HCT116 (cell line): ENCODE measurements at regions not wholly inside any gene's neighbourhood (a gene's known extent, or its start where the extent isn't known, plus 50 kb on each side); places are given as distances from the start of the nearest gene placed in this dataset.

Source experiments
- ATAC-seq: fragments of 200-7000 bp; cut with Tn5 transposase; 2 replicates; pipeline ENCODE4 v1.9.1; 2020; ENCODE audit warnings: mild to moderate bottlenecking, moderate library complexity
- BruUV-seq: library from RNA; stranded (reverse); fragments of 400-500 nt; replicated peaks from 2 replicates; lab custom pipeline; 2021; lab: Mats Ljungman, UMichigan
- CTCF ChIA-PET: fragments of 300-600 bp; sonication (Branson Sonifier 250); formaldehyde crosslinking; loops from one replicate; lab custom pipeline; 2021; ENCODE audit warnings: antibody characterized with exemption; lab: Charles Lee
- POLR2A ChIA-PET: fragments of 300-600, 350-600 bp; sonication (Branson Sonifier 250); formaldehyde crosslinking; loops from one replicate; lab custom pipeline; 2021; ENCODE audit warnings: antibody characterized with exemption; lab: Charles Lee
- RAD21 ChIA-PET, 2 experiments: fragments of 300-600 bp; sonication (Branson Sonifier 250); formaldehyde crosslinking; loops; one replicate each; lab custom pipeline; 2023; ENCODE audit warnings: low total read pairs in 2 of 2; ENCODE audit not compliant: uncharacterized antibody in 2 of 2, unreplicated experiment in 2 of 2, low non-redundant PET in 1 of 2; lab: Charles Lee
- DNase-seq: peaks from one replicate; pipeline ENCODE4 v3.0.0-alpha.2; 2010; ENCODE audit warnings: low read depth, low spot score
- H2AFZ ChIP-seq: fragments of 200-600 bp; shearing (Covaris generic), sonication (generic); 2 replicates; pipeline ENCODE4 v1.6.1; 2017; ENCODE audit warnings: low read depth, mixed run types, mixed read lengths, antibody characterized with exemption, low read length; ENCODE audit not compliant: poor library complexity, severe bottlenecking
- H3K27ac ChIP-seq: 2 replicates; pipeline ENCODE4 v1.5.1; 2012; ENCODE audit warnings: low read depth, low read length
- H3K27me3 ChIP-seq: fragments of 200-600 bp; sonication (generic); 2 replicates; pipeline ENCODE4 v1.6.1; 2016; ENCODE audit warnings: mixed run types, low read length, mixed read lengths; ENCODE audit not compliant: insufficient read depth
- H3K36me3 ChIP-seq, 2 experiments: fragments of 200-500 bp in 1 of 2; fragments of 200-600 bp in 1 of 2; sonication (Bioruptor generic) in 1 of 2; sonication (generic) in 1 of 2; 2 replicates each; pipeline versions ENCODE4 v1.5.1 to v1.6.1; 2014 to 2016; ENCODE audit warnings: low read length in 2 of 2, inconsistent platforms in 1 of 2, mixed read lengths in 1 of 2, mixed run types in 1 of 2; ENCODE audit not compliant: insufficient read depth in 2 of 2, control insufficient read depth in 1 of 2
- H3K4me1 ChIP-seq, 2 experiments: fragments of 200-600 bp in 1 of 2; sonication (generic) in 1 of 2; 2 replicates each; pipeline versions ENCODE4 v1.5.1 to v1.6.1; 2012 to 2017; ENCODE audit warnings: low read length in 2 of 2, inconsistent platforms in 1 of 2, mild to moderate bottlenecking in 1 of 2, mixed read lengths in 1 of 2, mixed run types in 1 of 2, moderate library complexity in 1 of 2; ENCODE audit not compliant: insufficient read depth in 2 of 2, control insufficient read depth in 1 of 2
- H3K4me2 ChIP-seq: fragments of 200-600 bp; sonication (generic); 2 replicates; pipeline ENCODE4 v1.6.1; 2017; ENCODE audit warnings: mixed run types, low read length, mixed read lengths
- H3K4me3 ChIP-seq, 2 experiments: fragments of 200-600 bp in 1 of 2; sonication (generic) in 1 of 2; replicated peaks in 1 of 2; 2 replicates each; pipeline ENCODE4 v1.5.1; 2011 to 2016; ENCODE audit warnings: low read length in 2 of 2, control low read depth in 1 of 2, low read depth in 1 of 2, mild to moderate bottlenecking in 1 of 2, mixed read lengths in 1 of 2, mixed run types in 1 of 2
- H3K79me2 ChIP-seq: fragments of 200-600 bp; sonication (generic); 2 replicates; pipeline ENCODE4 v1.6.1; 2017; ENCODE audit warnings: mild to moderate bottlenecking, mixed run types, low read length, moderate library complexity, mixed read lengths; ENCODE audit not compliant: insufficient read depth
- H3K9ac ChIP-seq: fragments of 200-600 bp; sonication (generic); 2 replicates; pipeline ENCODE4 v1.6.1; 2016; ENCODE audit warnings: low read length, mixed read lengths
- H3K9me2 ChIP-seq: fragments of 200-600 bp; sonication (generic), shearing (Covaris generic); 2 replicates; pipeline ENCODE4 v1.6.1; 2017; ENCODE audit warnings: mixed run types, mild to moderate bottlenecking, moderate library complexity; ENCODE audit not compliant: insufficient read depth
- H3K9me3 ChIP-seq, 2 experiments: fragments of 200-500 bp in 1 of 2; fragments of 200-600 bp in 1 of 2; sonication (Bioruptor generic) in 1 of 2; sonication (generic) in 1 of 2; 2 replicates each; pipeline ENCODE4 v1.6.1; 2014 to 2017; ENCODE audit warnings: low read length in 2 of 2, mixed read lengths in 2 of 2, inconsistent platforms in 1 of 2, low read depth in 1 of 2, mild to moderate bottlenecking in 1 of 2, mixed run types in 1 of 2, moderate library complexity in 1 of 2; ENCODE audit not compliant: control insufficient read depth in 1 of 2, insufficient read depth in 1 of 2
- H4K20me1 ChIP-seq: fragments of 200-600 bp; sonication (generic), shearing (Covaris generic); 2 replicates; pipeline ENCODE4 v1.6.1; 2017; ENCODE audit warnings: mixed run types, mild to moderate bottlenecking, moderate library complexity; ENCODE audit not compliant: insufficient read depth
- CEBPB ChIP-seq: IDR thresholded peaks from 2 replicates; pipeline ENCODE4 v1.6.1; 2012; ENCODE audit warnings: low read depth
- EGR1 ChIP-seq: IDR thresholded peaks from 2 replicates; pipeline ENCODE4 v1.6.1; 2012; ENCODE audit warnings: low read depth
- ELF1 ChIP-seq: IDR thresholded peaks from 2 replicates; pipeline ENCODE4 v1.6.1; 2012; ENCODE audit warnings: low read depth, borderline replicate concordance
- EZH2 ChIP-seq: fragments of 200-600 bp; sonication (generic); IDR thresholded peaks from 2 replicates; pipeline ENCODE4 v1.6.1; 2017; ENCODE audit warnings: antibody characterized with exemption, mixed run types
- EZH2phosphoT487 ChIP-seq: fragments of 200-600 bp; IDR thresholded peaks from 2 replicates; pipeline ENCODE4 v1.6.1; 2018; ENCODE audit warnings: antibody characterized with exemption, borderline replicate concordance
- FOSL1 ChIP-seq: IDR thresholded peaks from 2 replicates; pipeline ENCODE4 v1.6.1; 2012; ENCODE audit warnings: low read depth
- JUND ChIP-seq: IDR thresholded peaks from 2 replicates; pipeline ENCODE4 v1.6.1; 2012
- POLR2A ChIP-seq: IDR thresholded peaks from 2 replicates; pipeline ENCODE4 v1.7.0; 2011; ENCODE audit warnings: borderline replicate concordance; ENCODE audit not compliant: insufficient read depth, insufficient read length; ENCODE audit errors: extremely low read depth
- POLR2AphosphoS5 ChIP-seq: IDR thresholded peaks from 2 replicates; pipeline ENCODE4 v1.6.1; 2011; ENCODE audit warnings: mild to moderate bottlenecking, low read depth, low read length, moderate library complexity
- RAD21 ChIP-seq: IDR thresholded peaks from 2 replicates; pipeline ENCODE4 v1.6.1; 2012; ENCODE audit warnings: low read depth, mild to moderate bottlenecking
- SP1 ChIP-seq: IDR thresholded peaks from 2 replicates; pipeline ENCODE4 v1.6.1; 2012; ENCODE audit warnings: low read depth
- TCF7L2 ChIP-seq: IDR thresholded peaks from 2 replicates; pipeline ENCODE4 v1.7.0; 2011; ENCODE audit warnings: borderline replicate concordance, inconsistent platforms; ENCODE audit not compliant: insufficient read depth, insufficient read length; ENCODE audit errors: extremely low read depth
- YY1 ChIP-seq: IDR thresholded peaks from 2 replicates; pipeline ENCODE4 v1.6.1; 2011; ENCODE audit warnings: low read length, low read depth, moderate library complexity, mild to moderate bottlenecking; ENCODE audit not compliant: insufficient replicate concordance; ENCODE audit errors: extremely low read depth
- ZFX ChIP-seq: fragments of 450-650 bp; IDR thresholded peaks from 2 replicates; pipeline ENCODE4 v1.6.1; 2017
- ZNF274 ChIP-seq: fragments of 200-500 bp; sonication (Bioruptor generic); IDR thresholded peaks from 2 replicates; pipeline ENCODE4 v1.6.1; 2014; ENCODE audit warnings: mild to moderate bottlenecking, low read depth, low read length, inconsistent platforms
- intact Hi-C: fragments of 100-400 bp; cut with micrococcal nuclease; formaldehyde crosslinking; loops from 2 replicates; pipeline ENCODE4 v1.10.0; 2022
- TF ChIP-seq, protein P1 (sequence below): IDR thresholded peaks from 2 replicates; pipeline ENCODE4 v1.6.1; 2012
- TF ChIP-seq, protein P2 (sequence below): IDR thresholded peaks from 2 replicates; pipeline ENCODE4 v1.6.1; 2012
- TF ChIP-seq, protein P3 (sequence below): IDR thresholded peaks from 2 replicates; pipeline ENCODE4 v1.6.1; 2011; ENCODE audit warnings: mild to moderate bottlenecking, low read length, moderate library complexity; ENCODE audit not compliant: insufficient replicate concordance; ENCODE audit errors: extremely low read depth

DNA sequence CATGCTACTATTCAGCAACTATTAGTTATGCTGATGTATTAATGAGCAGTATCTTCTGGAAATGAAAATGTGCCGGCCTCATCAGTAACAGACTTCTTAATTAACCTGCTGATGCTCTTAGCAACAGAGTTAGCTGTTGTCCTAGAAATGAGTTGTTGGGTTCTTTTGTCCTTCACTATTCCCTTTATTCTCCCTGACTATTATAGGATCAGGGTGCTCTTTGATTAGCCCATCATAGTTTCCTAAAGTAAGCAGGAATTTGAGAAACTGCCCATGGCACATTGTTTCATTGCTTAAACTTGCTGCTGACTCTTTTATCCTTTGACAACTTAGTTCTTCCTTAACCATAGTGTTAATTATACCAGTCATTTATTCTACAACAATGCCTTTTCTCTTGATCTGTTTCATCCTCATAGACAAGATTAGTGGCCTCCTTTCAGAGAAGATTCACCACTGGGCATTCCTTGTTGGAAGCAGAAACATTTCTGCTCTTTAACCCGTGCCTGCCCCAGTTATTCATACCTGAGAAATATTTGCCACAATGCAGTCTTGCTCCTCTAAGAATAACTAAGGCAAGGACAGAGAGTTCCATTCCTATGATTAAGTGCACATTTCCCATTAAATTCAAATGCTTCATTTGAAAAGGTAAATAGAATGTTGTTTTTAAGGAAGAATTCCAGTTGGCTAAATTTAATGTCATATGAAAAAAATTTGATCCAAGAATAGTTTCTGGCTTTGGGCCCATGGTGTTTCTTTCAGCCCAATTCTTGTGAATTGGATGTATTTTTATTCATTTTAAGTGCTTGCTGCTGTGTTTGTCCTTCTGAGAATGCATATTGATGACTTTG, 573.3 kb upstream of the TBL1XR1 start:
- intact Hi-C loops: no loop called here

DNA sequence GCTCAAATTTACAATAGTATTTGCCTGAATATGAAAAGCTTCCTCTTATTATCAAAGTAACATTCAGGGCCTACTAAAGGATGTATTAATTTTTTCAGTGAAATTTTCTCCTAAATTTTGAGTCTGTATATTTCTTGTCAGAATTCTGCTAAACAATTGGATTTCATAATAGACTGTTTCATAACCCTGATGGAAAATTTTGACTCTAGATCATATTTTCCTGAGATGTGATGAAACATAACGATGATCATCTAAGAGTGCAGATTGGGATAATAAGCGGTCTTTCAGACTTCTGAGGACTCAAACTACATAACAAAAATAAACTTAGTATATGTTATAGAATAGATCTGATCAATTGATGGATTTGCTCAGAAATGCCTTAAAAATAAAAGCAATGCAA, 574.5 kb upstream of the TBL1XR1 start:
- ChIA-PET RAD21 (no interaction called here), POLR2A (no interaction called here), CTCF (no interaction called here)
- no TSS peak for BruUV-seq
- no peaks in the 10 kb centered on the region for H3K9me3 ChIP-seq
- no peak overlapping the region for H3K9ac ChIP-seq
- H3K36me3 ChIP-seq: no peaks in the 10 kb centered on the region
- intact Hi-C loops: no loop called here
- H3K4me1 ChIP-seq: peaks cover 0 to 7% of the 10 kb centered on the region in 2 experiments; a peak in 1 of 4 replicates
- no peaks in the 10 kb centered on the region for H3K27me3 ChIP-seq
- H3K27ac ChIP-seq: no peak overlapping the region
- DNase-seq (no peak), ATAC-seq (no peak)
- no peak overlapping the region for H2AFZ ChIP-seq
- no peaks in the 10 kb centered on the region for H3K79me2 ChIP-seq
- H3K9me2 ChIP-seq: no peaks in the 10 kb centered on the region
- H4K20me1 ChIP-seq: no peaks in the 10 kb centered on the region
- H3K4me3 ChIP-seq: no peak overlapping the region
- H3K4me2 ChIP-seq: no peak overlapping the region
- TF ChIP-seq EZH2 (no peak), CEBPB (no peak), POLR2A (no peak), SP1 (no peak), EZH2phosphoT487 (no peak), TCF7L2 (no peak), ZFX (no peak), RAD21 (no peak), JUND (no peak), ZNF274 (no peak), FOSL1 (no peak), EGR1 (no peak), POLR2AphosphoS5 (no peak)
- TF ChIP-seq, protein P1, sequence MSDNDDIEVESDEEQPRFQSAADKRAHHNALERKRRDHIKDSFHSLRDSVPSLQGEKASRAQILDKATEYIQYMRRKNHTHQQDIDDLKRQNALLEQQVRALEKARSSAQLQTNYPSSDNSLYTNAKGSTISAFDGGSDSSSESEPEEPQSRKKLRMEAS: no peak
- TF ChIP-seq, protein P2, sequence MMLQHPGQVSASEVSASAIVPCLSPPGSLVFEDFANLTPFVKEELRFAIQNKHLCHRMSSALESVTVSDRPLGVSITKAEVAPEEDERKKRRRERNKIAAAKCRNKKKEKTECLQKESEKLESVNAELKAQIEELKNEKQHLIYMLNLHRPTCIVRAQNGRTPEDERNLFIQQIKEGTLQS: no peak
- TF ChIP-seq, protein P3, sequence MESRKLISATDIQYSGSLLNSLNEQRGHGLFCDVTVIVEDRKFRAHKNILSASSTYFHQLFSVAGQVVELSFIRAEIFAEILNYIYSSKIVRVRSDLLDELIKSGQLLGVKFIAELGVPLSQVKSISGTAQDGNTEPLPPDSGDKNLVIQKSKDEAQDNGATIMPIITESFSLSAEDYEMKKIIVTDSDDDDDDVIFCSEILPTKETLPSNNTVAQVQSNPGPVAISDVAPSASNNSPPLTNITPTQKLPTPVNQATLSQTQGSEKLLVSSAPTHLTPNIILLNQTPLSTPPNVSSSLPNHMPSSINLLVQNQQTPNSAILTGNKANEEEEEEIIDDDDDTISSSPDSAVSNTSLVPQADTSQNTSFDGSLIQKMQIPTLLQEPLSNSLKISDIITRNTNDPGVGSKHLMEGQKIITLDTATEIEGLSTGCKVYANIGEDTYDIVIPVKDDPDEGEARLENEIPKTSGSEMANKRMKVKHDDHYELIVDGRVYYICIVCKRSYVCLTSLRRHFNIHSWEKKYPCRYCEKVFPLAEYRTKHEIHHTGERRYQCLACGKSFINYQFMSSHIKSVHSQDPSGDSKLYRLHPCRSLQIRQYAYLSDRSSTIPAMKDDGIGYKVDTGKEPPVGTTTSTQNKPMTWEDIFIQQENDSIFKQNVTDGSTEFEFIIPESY: no peak

More for the DNA sequence above, 573.3 kb upstream of the TBL1XR1 start:
- Histone ChIP-seq H3K79me2 (no peaks in the 10 kb centered on the region), H3K27me3 (no peaks in the 10 kb centered on the region), H3K9me2 (no peaks in the 10 kb centered on the region), H3K4me1 (no peaks in the 10 kb centered on the region), H3K4me3 (no peak overlapping the region), H3K27ac (no peak overlapping the region), H3K9ac (no peak overlapping the region), H2AFZ (no peak overlapping the region), H3K4me2 (no peak overlapping the region), H3K9me3 (no peaks in the 10 kb centered on the region), H3K36me3 (no peaks in the 10 kb centered on the region), H4K20me1 (no peaks in the 10 kb centered on the region)
- ChIA-PET RAD21 (no interaction called here), CTCF (no interaction called here), POLR2A (no interaction called here)
- BruUV-seq: no TSS peak
- TF ChIP-seq YY1 (no peak), ELF1 (no peak), RAD21 (no peak)
- ATAC-seq: no peak
- no peak for DNase-seq
